ENCODE measurements at regions not wholly inside any gene's neighbourhood (a gene's known extent, or its start where the extent isn't known, plus 50 kb on each side); places are given as distances from the start of the nearest gene placed in this dataset.

- WGBS (ENCODE audit: insufficient coverage, insufficient replicate concordance, low lambda C conversion rate, missing lambda C conversion rate), result 72% methylated on average over 3 of the region's 3 CpGs
- Histone ChIP-seq H3K4me2 (ENCODE audit: control insufficient read depth, insufficient read depth) (no peak overlapping the region), H2AFZ (ENCODE audit: control insufficient read depth, low read depth, low read length) (no peak overlapping the region), H3K27me3 (replicated peaks in 1 of 2; ENCODE audit: control insufficient read depth in 2 of 2, insufficient read depth in 2 of 2, low read length in 1 of 2) (no peaks in the 10 kb centered on the region), H3K9ac (ENCODE audit: control insufficient read depth, insufficient read depth, low read length) (no peak overlapping the region), H3K36me3 (ENCODE audit: control insufficient read depth in 2 of 2, insufficient read depth in 2 of 2, low read length in 1 of 2) (no peaks in the 10 kb centered on the region), H3K4me1 (ENCODE audit: control insufficient read depth, insufficient read depth, low read length) (no peaks in the 10 kb centered on the region), H3K9me3 (replicated peaks; ENCODE audit: control insufficient read depth, insufficient read depth, low read length) (no peaks in the 10 kb centered on the region), H3K27ac (ENCODE audit: control insufficient read depth, insufficient read depth) (no peak overlapping the region), H4K20me1 (ENCODE audit: control insufficient read depth, insufficient read depth) (no peaks in the 10 kb centered on the region), H3K79me2 (ENCODE audit: control insufficient read depth, insufficient read depth, low read length) (no peaks in the 10 kb centered on the region), H3K4me3 (no peak overlapping the region)
- TF ChIP-seq RAD51 (IDR thresholded peaks at IDR 0.05) (no peak), KAT2A (conservative IDR thresholded peaks at IDR 0.05; ENCODE audit: control insufficient read depth, low read depth, low read length) (no peak), PBX3 (IDR thresholded peaks at IDR 0.05; ENCODE audit: insufficient replicate concordance, low read depth, low read length) (no peak), STAT1 (conservative IDR thresholded peaks at IDR 0.05) (no peak), TCF12 (IDR thresholded peaks at IDR 0.05; ENCODE audit: low read depth, low read length) (no peak), IRF4 (IDR thresholded peaks at IDR 0.05; ENCODE audit: low read depth, low read length) (no peak), MEF2A (IDR thresholded peaks at IDR 0.05; ENCODE audit: insufficient read depth, low read depth, low read length) (no peak), IKZF2 (IDR thresholded peaks at IDR 0.05) (no peak), BACH1 (IDR thresholded peaks at IDR 0.05; ENCODE audit: borderline replicate concordance) (no peak), RBBP5 (conservative IDR thresholded peaks at IDR 0.05) (no peak), NFYB (IDR thresholded peaks at IDR 0.05; ENCODE audit: insufficient read depth, low read depth, low read length) (no peak), ZBTB40 (IDR thresholded peaks at IDR 0.05; ENCODE audit: borderline replicate concordance) (no peak), ELK1 (IDR thresholded peaks at IDR 0.05; ENCODE audit: low read depth, low read length) (no peak), ASH2L (IDR thresholded peaks at IDR 0.05; ENCODE audit: borderline replicate concordance, low read depth) (no peak), BMI1 (IDR thresholded peaks at IDR 0.05; ENCODE audit: borderline replicate concordance) (no peak), MYB (IDR thresholded peaks at IDR 0.05; ENCODE audit: borderline replicate concordance, low read depth, low read length) (no peak), KLF5 (IDR thresholded peaks at IDR 0.05; ENCODE audit: partially characterized antibody) (no peak), RCOR1 (conservative IDR thresholded peaks at IDR 0.05; ENCODE audit: low read depth, low read length) (no peak), LARP7 (IDR thresholded peaks at IDR 0.05) (no peak)
- ChIA-PET SMC1A (ENCODE audit: uncharacterized antibody, unreplicated experiment) (no interaction called here), RAD21 (ENCODE audit: unreplicated experiment) (no interaction called here), CTCF (no interaction called here), POLR2A (no interaction called here)
- no peak for ATAC-seq
- intact Hi-C loops (cut with micrococcal nuclease; ENCODE audit: unreplicated experiment) (no loop called here), in situ Hi-C loops (cut with MboI) (no loop called here)
- BruUV-seq (replicated peaks), result no TSS peak
- no peak for FAIRE-seq
- DNase-seq (ENCODE audit: low read depth, low spot score), result no peak
Observed at GRCh38 chr15:92753591-92753990, 98.0 kb upstream of the FAM174B start.
